ENCODE measurements at regions not wholly inside any gene's neighbourhood (a gene's known extent, or its start where the extent isn't known, plus 50 kb on each side); places are given as distances from the start of the nearest gene placed in this dataset.

DNA sequence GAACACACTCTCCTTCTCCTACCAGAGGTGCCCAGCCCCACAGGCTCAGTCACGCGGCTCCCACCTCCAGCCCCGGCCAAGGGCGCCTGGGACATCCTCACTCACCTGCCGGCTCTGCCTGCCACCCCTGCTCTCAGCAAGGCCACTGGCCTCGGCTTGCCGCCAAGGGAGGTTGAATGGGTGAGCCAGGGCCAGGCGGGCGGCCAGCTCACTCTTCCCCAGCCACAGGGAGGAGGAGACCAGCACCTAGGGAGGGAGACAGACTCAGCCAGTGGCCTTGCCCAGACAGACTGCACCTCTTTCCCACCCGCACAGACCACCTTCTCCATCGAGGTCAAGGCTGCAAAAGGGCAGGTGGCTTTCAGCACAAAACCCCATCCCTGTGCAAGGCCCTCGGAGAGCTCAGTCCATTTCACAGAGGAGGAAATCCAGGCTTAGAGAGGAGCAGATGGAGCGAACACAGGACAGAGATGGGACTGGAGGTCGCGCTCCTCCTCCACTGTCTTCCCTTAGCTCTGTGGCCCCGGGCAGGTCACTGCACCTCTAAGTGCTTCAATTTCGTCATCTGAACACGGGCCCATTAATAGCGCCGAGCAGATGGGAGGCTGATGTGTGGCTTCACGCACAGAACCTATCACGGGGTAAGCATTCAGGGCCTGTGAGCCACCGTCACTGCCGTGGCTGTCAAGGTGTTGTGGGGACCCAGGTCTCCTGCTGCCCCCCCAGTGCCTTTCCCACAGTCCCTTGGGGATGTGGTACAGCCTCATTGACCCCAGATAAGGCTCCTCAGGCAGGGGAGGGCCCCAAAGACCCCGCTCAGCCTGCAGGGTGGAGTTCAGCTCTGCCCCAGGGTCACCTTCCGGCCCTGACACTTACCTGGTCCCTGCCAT lies 56.1 kb downstream of the RMI2 start:
- DNase-seq, result no peak

DNA sequence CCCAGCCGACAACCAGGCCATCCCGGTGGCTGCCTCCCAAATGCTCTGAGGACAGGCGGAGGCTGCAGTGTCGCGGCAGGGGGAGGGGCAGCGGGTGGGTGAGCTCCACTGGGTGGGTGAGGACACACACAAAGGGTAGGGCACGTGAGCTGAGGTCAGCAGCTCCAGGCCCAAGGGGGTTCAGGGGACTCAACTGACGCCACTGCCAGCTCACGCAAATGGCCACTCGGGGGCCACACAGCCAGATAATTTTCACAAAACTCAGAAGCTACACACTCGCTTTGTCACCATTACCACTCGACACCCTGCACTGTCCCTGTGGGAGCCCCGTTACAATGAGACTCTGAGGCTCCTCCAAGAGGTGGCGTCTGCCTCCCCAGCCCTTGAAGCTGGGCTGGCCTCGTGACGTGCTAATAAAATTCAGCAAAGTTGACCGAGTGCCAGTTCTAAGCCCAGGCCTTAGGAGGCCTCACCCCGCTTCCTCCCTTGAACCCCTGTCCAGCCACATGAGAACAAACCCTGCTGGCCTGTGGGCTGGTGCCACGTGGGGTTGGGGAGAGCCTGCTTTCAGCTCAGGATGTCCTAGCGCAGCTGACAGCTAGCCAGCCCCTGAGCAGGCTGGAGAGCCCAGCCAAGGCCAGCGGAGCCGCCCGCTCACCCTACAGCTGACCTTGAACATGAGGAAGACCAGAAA lies 56.9 kb downstream of the RMI2 start:
- DNase-seq, result no peak

- no peak for DNase-seq
These were observed 57.7 kb downstream of the RMI2 start for GRCh38 chr16:11402745-11403533.

GRCh38 chr16:11403534-11403795 lies 58.2 kb downstream of the RMI2 start:
- no peak for DNase-seq

DNA sequence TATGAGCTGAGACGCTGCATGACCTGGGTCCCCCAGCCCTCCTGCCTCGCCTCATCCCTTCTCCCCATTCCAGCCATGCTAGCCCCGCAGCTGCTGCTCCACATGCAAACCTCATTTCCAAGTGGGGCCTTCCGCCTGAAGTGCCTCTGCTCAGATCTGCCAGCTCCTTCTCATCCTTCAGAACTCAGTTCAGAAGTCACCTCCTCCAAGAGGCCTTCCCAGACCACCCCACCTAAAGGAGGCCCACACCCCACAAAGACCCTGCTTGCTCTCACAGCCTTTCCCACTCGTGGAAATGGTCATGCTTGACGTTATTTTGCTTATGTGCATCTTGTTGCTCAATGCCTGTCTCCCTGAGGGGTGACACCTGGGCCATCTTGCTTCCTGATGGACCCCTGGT lies 58.7 kb downstream of the RMI2 start:
- DNase-seq, result no peak

DNA sequence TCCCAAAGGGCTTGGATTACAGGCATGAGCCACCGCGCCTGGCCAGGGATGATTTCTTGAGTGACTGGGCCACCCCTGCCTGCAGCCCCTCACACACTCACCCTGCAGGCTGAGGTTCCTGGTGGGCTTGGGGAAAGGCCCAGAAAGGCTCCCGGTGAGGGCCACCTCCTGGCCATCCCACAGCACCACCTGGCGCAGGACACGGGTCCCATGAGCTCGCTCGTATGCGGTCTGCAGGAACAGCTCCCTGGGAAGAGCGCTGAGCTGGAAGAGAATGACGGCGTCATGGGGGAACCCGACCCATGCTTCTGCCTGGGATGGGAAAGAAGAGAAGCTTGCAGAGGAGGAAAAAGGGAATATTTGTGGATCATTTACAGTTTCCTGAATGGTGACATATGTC lies 59.3 kb downstream of the RMI2 start:
- no peak for DNase-seq

GRCh38 chr16:11405331-11406176 lies 60.3 kb downstream of the RMI2 start:
- no peak for DNase-seq

- DNase-seq, result no peak
These were observed 60.9 kb downstream of the RMI2 start for GRCh38 chr16:11406177-11406560.

DNA sequence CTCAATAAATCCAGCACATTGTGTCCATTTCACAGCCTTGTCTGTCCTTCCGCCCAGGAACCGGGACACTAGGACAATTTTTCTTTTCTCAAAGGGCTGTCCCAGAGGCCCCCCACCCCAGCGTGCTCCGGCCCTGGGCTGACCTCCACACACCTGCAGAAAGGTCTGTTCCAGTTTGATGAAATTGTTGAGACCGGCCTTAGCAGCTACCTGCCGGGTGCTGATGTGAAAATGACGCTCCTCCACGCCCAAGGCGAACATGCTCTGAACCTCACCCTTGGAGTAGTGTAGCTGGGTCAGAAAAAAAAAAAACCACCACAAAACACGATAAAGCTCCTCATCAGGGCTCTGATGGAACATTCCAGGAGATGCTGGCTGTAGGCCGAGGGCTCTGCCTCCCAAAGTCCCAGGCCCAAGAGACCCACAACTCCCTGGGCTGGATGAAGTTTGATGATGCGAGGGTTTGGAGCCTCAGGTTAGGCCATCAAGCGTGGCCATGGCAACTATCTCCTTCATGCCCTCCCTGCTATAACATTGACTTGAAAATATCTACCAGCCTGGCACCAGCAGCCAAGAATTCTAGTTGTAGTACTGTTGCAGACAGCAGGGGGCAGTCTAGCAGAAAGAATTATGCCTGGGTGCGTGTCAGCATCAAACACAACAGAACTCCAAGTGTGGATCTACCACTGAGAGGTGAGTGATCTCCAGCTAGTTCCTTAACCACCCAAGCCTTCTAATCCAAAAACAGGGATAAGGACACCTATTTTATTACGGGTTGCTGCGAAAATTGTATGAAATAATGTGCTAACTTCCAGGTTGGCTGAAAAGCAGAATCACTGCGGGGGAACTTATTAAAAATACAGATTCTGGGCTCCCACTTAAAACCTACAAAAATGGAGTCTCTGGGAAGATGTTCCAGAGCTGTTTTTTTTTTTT lies 62.1 kb downstream of the RMI2 start:
- peak; percentile 64 for DNase-seq

DNA sequence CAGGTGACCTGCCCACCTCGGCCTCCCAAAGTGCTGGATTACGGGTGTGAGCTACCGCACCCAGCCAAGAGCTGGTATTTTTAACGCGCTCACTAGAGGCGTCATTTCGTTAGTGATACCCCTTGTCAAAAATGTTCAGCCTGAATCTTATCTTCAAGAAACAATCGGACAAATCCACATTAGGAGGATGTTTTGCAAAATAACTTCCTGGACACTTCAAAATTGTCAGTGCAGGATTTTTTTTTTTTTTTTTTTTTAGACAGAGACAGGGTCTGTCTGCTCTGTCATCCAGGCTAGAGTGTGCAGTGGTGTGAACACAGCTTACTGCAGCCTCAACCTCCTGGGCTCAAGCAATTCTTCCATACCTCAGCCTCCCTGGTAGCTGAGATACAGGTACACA lies 63.0 kb downstream of the RMI2 start:
- DNase-seq, result no peak

- peak; percentile 55 for DNase-seq
These were observed 64.1 kb downstream of the RMI2 start for GRCh38 chr16:11409398-11409797.

DNA sequence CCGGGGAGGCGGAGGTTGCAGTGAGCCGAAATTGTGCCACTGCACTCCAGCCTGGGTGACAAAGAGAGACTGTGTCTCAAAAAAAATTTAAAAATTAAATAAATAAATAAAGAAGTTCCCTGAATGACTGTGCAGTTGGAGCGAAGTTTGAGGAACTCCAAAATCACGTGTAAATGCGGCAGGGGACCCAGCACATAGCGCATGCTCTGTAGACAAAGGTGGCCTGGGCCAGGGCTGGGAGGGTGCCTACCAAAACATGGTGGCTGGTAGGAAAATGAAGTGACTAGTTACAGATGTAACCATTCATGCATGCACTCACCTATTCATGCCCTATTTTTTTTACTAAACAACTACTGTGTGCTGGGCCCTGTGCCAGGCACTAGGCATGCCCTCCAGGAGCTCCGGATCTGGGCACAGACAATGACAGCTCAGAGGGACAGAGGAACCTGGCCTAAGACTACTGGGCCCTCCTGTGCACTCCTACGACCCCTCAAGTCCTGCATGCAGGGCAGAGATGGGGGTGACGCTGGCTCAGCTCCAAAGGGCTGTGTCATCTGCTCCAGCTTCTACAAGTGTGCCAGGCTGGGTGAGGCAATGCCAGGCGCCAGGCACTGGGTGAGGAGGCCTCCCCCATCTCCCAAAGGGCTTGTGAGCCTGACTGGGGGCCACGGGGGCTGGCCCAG lies 65.3 kb downstream of the RMI2 start:
- no peak for DNase-seq

GRCh38 chr16:11411059-11411550 lies 65.8 kb downstream of the RMI2 start:
- DNase-seq, result no peak

DNA sequence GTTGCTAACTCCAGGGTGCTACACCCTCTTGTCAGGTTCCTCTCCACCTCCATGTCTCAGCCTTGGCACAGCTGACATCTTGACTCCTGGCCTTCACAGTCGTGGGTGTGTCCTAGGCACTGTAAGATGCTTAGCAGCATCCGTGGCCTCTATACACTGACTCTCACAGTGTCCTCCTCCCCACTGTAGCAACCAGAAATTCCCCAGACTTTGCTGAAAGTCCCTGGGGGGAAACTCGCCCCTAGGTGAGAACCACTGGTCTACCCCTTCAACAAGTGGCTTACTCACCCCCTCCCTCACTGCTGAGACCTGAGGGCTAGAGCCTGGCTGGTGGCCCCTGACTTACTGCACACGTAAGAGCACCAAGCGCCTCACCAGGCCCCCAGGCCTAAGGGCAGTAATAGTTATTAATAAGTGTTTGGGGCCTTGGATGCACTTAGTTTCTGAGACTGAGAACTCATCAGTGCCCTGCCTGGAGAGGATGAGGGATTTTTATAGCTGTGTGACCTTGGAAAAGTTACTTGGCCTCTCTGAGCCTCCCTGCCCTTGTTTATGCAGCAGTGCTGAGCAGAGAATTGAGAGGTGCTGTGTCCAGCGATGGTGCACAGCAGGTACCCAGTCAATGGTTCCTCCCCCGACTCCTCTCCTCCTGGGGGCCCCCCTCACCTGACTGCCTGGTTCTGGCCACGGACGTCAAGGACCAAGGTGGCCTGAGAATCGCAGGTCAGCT lies 67.1 kb downstream of the RMI2 start:
- DNase-seq, result no peak

- no peak for DNase-seq
These were observed 68.0 kb downstream of the RMI2 start for GRCh38 chr16:11412965-11413887.

DNA sequence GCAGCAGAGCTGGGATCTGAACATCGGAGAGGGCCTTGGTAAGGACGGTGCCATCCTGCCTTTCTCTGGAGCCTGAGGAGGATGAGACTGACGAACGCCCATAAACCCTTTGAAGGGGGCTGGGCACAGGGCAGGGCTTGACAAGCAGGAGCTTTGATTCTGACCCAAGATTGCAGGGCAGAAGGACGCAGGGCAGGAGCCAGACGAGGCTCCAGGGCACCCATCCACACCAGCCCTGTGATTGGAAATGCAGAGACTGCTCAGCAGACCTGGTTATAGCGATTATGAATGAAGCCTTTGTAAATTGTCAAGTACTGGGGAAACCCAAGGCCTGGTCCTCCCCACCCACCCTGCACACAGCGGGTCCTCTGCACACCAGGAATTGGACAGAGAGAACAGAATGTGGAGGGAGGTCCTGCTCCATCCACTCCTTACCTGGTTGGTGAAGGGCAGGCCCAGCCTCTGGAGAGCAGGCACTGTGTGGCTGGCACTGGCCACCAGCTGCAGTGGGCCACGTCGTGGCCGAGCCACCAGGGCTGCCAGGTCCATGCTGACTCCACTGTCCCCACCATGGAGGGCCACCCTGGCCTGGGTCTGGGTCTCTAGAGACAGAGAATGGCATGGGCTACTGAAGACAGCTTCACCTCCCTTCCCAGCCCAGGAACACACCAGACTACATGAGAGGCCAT lies 68.8 kb downstream of the RMI2 start:
- no peak for DNase-seq

DNA sequence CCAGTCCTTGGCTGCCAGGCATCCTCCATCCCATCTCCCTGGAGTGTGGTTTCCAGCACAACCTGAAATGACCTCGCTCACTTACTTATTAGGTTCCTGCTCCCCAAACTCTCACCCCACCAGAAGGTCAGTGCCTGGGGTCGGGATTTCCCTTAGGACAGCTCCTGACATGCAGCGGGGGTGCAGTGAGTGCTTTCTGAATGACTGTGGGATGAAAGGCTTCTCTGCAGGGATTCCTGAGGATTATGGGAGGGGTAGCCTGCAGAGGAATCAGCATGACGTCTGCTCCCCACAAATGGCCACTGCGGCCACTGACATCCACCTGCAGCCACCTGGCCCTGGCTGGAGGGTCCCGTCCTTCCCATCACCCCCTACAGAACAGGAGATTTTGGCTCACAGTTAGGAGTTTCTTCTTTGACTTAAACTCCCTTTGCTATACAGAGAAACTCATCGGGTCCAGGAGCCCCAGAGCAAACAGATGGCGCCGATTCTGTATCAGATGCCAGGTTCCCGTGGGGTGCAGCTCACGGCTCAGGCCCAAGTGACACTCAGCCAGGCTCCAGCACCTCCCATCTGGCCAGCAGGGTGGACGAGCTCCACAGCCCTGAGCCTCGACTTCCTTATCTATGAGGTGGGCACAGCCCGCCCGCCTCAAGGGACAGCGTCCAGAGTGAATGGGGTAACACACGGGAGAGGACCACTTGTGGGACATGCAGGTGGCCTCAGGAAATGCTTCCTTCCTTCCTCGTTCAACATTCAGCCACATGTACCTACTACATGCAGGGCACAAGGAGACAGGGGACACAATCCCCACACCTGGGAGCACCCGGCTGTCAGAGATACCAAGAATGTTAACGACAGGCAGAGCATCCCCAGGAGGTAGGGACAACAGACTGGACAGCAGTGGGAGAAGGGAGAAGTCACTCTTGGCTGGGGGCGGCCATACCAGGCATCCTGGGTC lies 69.8 kb downstream of the RMI2 start:
- DNase-seq, result no peak

Measured in skin of body (tissue), 1 donor.